ENCODE measurements at regions not wholly inside any gene's neighbourhood (a gene's known extent, or its start where the extent isn't known, plus 50 kb on each side); places are given as distances from the start of the nearest gene placed in this dataset.
A peak's percentile ranks its signal among the peaks of the same experiment; 100 is the strongest.

- Histone ChIP-seq H3K4me2 (no peak overlapping the region), H3K9me2 (no peaks in the 10 kb centered on the region), H3K9ac (no peak overlapping the region), H3K36me3 (replicated peaks in 1 of 2; ENCODE audit: control insufficient read depth in 1 of 2, insufficient read depth in 2 of 2, low read length in 1 of 2) (no peaks in the 10 kb centered on the region), H3K27me3 (ENCODE audit: insufficient read depth) (no peaks in the 10 kb centered on the region), H2AFZ (ENCODE audit: low read depth) (no peak overlapping the region), H3K4me1 (ENCODE audit: control insufficient read depth in 1 of 2, insufficient read depth in 2 of 2, low read depth in 1 of 2, low read length in 1 of 2) (peaks cover 0 to 8% of the 10 kb centered on the region in 2 experiments; a peak in 3 of 4 replicates), H3K79me2 (ENCODE audit: insufficient read depth) (no peaks in the 10 kb centered on the region), H4K20me1 (ENCODE audit: insufficient read depth) (no peaks in the 10 kb centered on the region), H3K9me3 (no peaks in the 10 kb centered on the region), H3K4me3 (ENCODE audit: low read depth in 2 of 2, low read length in 1 of 2) (no peak overlapping the region), H3F3A (replicated peaks; ENCODE audit: insufficient read depth) (peaks cover 6% of the 10 kb centered on the region), H3K27ac (ENCODE audit: low read depth in 2 of 2, low read length in 1 of 2) (no peak overlapping the region)
- no peak for DNase-seq
- TF ChIP-seq ZBTB33 (IDR thresholded peaks at IDR 0.05; ENCODE audit: borderline replicate concordance, low read depth), result no peak
- no peak for TF ChIP-seq GABPA (IDR thresholded peaks at IDR 0.05; ENCODE audit: low read depth)
- CTCF ChIA-PET, result no interaction called here
- 93% methylated on average over 11 of the region's 11 CpGs for WGBS (ENCODE audit: low lambda C conversion rate)
- POLR2A ChIA-PET, result no interaction called here
Observed at GRCh38 chr6:18044108-18044783, 56.8 kb upstream of the KIF13A start.

GRCh38 chr6:18042536-18043145, 55.2 kb upstream of the KIF13A start:
- H2AFZ ChIP-seq (ENCODE audit: low read depth), result peak overlapping the region; percentile 94
- no peaks in the 10 kb centered on the region for H3K9me3 ChIP-seq
- TF ChIP-seq SMC3 (IDR thresholded peaks at IDR 0.05; ENCODE audit: low read depth, low read length), result no peak
- TF ChIP-seq MEF2A (IDR thresholded peaks at IDR 0.05; ENCODE audit: borderline replicate concordance, low read depth), result no peak
- no peak for TF ChIP-seq RCOR1 (IDR thresholded peaks at IDR 0.05; ENCODE audit: low read length)
- TF ChIP-seq NFIC (IDR thresholded peaks at IDR 0.05; ENCODE audit: borderline replicate concordance), result no peak
- TF ChIP-seq MAX (IDR thresholded peaks at IDR 0.05; ENCODE audit: low read depth), result no peak
- TF ChIP-seq FOSL2 (IDR thresholded peaks at IDR 0.05; ENCODE audit: borderline replicate concordance, low read depth), result no peak
- no peak for TF ChIP-seq JUND (IDR thresholded peaks at IDR 0.05)
- no peak for TF ChIP-seq USF1 (IDR thresholded peaks at IDR 0.05; ENCODE audit: borderline replicate concordance, low read depth)
- no peak for TF ChIP-seq SIN3A (IDR thresholded peaks at IDR 0.05; ENCODE audit: borderline replicate concordance, low read depth, low read length)
- TF ChIP-seq POLR2AphosphoS5 (IDR thresholded peaks at IDR 0.05; ENCODE audit: low read depth, low read length), result no peak
- no peak for TF ChIP-seq RAD21 (IDR thresholded peaks at IDR 0.05; ENCODE audit: low read length)
- TF ChIP-seq ZBTB33 (IDR thresholded peaks at IDR 0.05; ENCODE audit: borderline replicate concordance, low read depth), result no peak
- TF ChIP-seq CHD2 (IDR thresholded peaks at IDR 0.05; ENCODE audit: low read length, partially characterized antibody), result no peak
- TF ChIP-seq CTCF (IDR thresholded peaks at IDR 0.05), result no peak
- TF ChIP-seq FOXJ3 (CRISPR knock-in tag; IDR thresholded peaks at IDR 0.05), result no peak
- peaks cover 6% of the 10 kb centered on the region for H3F3A ChIP-seq (replicated peaks; ENCODE audit: insufficient read depth)
- H3K9ac ChIP-seq, result peak overlapping the region; percentile 44; the same call in 1 of the 2 replicates
- H3K27ac ChIP-seq (ENCODE audit: low read depth in 2 of 2, low read length in 1 of 2), result peak overlapping the region; percentile 44 to 59; a peak in 3 of 4 replicates
- WGBS (ENCODE audit: low lambda C conversion rate), result 90% methylated on average over 7 of the region's 8 CpGs
- POLR2A ChIA-PET, result no interaction called here
- no peaks in the 10 kb centered on the region for H4K20me1 ChIP-seq (ENCODE audit: insufficient read depth)
- H3K79me2 ChIP-seq (ENCODE audit: insufficient read depth), result no peaks in the 10 kb centered on the region
- no peak for DNase-seq
- no peaks in the 10 kb centered on the region for H3K9me2 ChIP-seq
- no peaks in the 10 kb centered on the region for H3K36me3 ChIP-seq (replicated peaks in 1 of 2; ENCODE audit: control insufficient read depth in 1 of 2, insufficient read depth in 2 of 2, low read length in 1 of 2)
- CTCF ChIA-PET, result interaction anchor here (1.2 kb wide), 1 partner anchor 153 kb away, joined by 3 read pairs; no protein-coding TSS in a partner anchor
- H3K27me3 ChIP-seq (ENCODE audit: insufficient read depth), result no peaks in the 10 kb centered on the region
- H3K4me3 ChIP-seq (ENCODE audit: low read depth in 2 of 2, low read length in 1 of 2), result no peak overlapping the region
- H3K4me1 ChIP-seq (ENCODE audit: control insufficient read depth in 1 of 2, insufficient read depth in 2 of 2, low read depth in 1 of 2, low read length in 1 of 2), result peaks cover 0 to 8% of the 10 kb centered on the region in 2 experiments; a peak in 3 of 4 replicates
- peak overlapping the region; percentile 51; the same call in 1 of the 2 replicates for H3K4me2 ChIP-seq

Measured in SK-N-SH (cell line).